Esophagus muscularis mucosa (tissue), 4 donors: ENCODE measurements at regions not wholly inside any gene's neighbourhood (a gene's known extent, or its start where the extent isn't known, plus 50 kb on each side); places are given as distances from the start of the nearest gene placed in this dataset.

Source experiments
- EP300 ChIP-seq: sonication (generic); formaldehyde crosslinking; IDR thresholded peaks from one replicate; pipeline ENCODE4 v1.6.1; 2017; ENCODE audit warnings: antibody characterized with exemption
- POLR2A ChIP-seq: fragments of 450-650 bp; IDR thresholded peaks from one replicate; pipeline ENCODE4 v1.6.1; 2017; ENCODE audit warnings: antibody characterized with exemption, moderate library complexity, mild to moderate bottlenecking, low read depth
- POLR2AphosphoS5 ChIP-seq, 2 donors: sonication (generic); formaldehyde crosslinking; IDR thresholded peaks; one replicate each; pipeline ENCODE4 v1.6.1; 2017; ENCODE audit warnings: antibody characterized with exemption in 2 of 2
- TF ChIP-seq, protein P1 (sequence below), 3 experiments: fragments of 200-600 bp in 2 of 3; fragments of 450-650 bp in 1 of 3; sonication (generic) in 2 of 3; IDR thresholded peaks; one replicate each; pipeline ENCODE4 v1.5.1; 2017 to 2019; ENCODE audit warnings: antibody characterized with exemption in 3 of 3, mild to moderate bottlenecking in 2 of 3, moderate library complexity in 1 of 3

DNA sequence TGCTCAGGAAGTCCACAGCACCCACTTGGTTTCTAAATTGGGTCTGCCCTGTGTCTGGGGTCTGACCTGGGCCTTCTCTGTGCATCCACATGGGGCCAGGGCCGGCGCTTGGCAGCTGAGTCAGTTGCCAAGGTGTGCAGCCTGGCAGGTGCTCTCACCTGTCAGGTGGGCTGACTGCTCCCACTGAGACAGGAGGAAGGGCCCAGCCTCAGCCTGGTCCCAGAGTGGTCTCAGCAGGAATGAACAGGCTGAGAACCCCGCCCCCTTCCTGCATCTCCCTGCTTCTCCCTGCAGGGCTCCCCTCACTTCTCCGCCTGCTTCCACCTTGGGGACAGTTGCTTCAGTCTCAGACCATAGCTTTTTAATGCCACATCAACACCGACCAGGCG lies 60.5 kb downstream of the BARX1 start:
- TF ChIP-seq POLR2AphosphoS5 (IDR thresholded peaks at IDR 0.05) (no peak), EP300 (no peak), POLR2A (no peak)
- TF ChIP-seq, protein P1, sequence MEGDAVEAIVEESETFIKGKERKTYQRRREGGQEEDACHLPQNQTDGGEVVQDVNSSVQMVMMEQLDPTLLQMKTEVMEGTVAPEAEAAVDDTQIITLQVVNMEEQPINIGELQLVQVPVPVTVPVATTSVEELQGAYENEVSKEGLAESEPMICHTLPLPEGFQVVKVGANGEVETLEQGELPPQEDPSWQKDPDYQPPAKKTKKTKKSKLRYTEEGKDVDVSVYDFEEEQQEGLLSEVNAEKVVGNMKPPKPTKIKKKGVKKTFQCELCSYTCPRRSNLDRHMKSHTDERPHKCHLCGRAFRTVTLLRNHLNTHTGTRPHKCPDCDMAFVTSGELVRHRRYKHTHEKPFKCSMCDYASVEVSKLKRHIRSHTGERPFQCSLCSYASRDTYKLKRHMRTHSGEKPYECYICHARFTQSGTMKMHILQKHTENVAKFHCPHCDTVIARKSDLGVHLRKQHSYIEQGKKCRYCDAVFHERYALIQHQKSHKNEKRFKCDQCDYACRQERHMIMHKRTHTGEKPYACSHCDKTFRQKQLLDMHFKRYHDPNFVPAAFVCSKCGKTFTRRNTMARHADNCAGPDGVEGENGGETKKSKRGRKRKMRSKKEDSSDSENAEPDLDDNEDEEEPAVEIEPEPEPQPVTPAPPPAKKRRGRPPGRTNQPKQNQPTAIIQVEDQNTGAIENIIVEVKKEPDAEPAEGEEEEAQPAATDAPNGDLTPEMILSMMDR (IDR thresholded peaks at IDR 0.05), result no peak
